ENCODE measurements at regions not wholly inside any gene's neighbourhood (a gene's known extent, or its start where the extent isn't known, plus 50 kb on each side); places are given as distances from the start of the nearest gene placed in this dataset.
"Not testable (repeated sequence)": the region's sequence is repeated elsewhere in the genome, so short reads cannot be mapped to it uniquely, and the experiment has no call there.

- no peak for TF ChIP-seq JUND (IDR thresholded peaks at IDR 0.05; ENCODE audit: low read depth)
- no peak for DNase-seq (ENCODE audit: low read depth in 1 of 2, low spot score in 1 of 2)
- in situ Hi-C loops (cut with HindIII; ENCODE audit: low pct_unique_long_range_greater_than_20kb, low sequenced_read_pairs): no loop called here
Observed at GRCh38 chr2:13751955-13752354, 880.6 kb upstream of the LRATD1 start.

- TF ChIP-seq JUND (IDR thresholded peaks at IDR 0.05; ENCODE audit: low read depth): no peak
- DNase-seq (ENCODE audit: low read depth in 1 of 2, low spot score in 1 of 2): no peak
- in situ Hi-C loops (cut with HindIII; ENCODE audit: low pct_unique_long_range_greater_than_20kb, low sequenced_read_pairs): no loop called here
Observed at GRCh38 chr2:13758412-13758811, 874.1 kb upstream of the LRATD1 start.

GRCh38 chr2:13768274-13768673, 864.2 kb upstream of the LRATD1 start:
- no peak for TF ChIP-seq JUND (IDR thresholded peaks at IDR 0.05; ENCODE audit: low read depth)
- in situ Hi-C loops (cut with HindIII; ENCODE audit: low pct_unique_long_range_greater_than_20kb, low sequenced_read_pairs): no loop called here
- DNase-seq (ENCODE audit: low read depth in 1 of 2, low spot score in 1 of 2): no peak

GRCh38 chr2:13770279-13770678, 862.2 kb upstream of the LRATD1 start:
- in situ Hi-C loops (cut with HindIII; ENCODE audit: low pct_unique_long_range_greater_than_20kb, low sequenced_read_pairs): no loop called here

GRCh38 chr2:13779996-13780395, 852.5 kb upstream of the LRATD1 start:
- in situ Hi-C loops (cut with HindIII; ENCODE audit: low pct_unique_long_range_greater_than_20kb, low sequenced_read_pairs): no loop called here
- TF ChIP-seq JUND (IDR thresholded peaks at IDR 0.05; ENCODE audit: low read depth): no peak
- no peak for DNase-seq (ENCODE audit: low read depth in 1 of 2, low spot score in 1 of 2)

More at GRCh38 chr2:13770279-13770678, 862.2 kb upstream of the LRATD1 start:
- DNase-seq (ENCODE audit: low read depth in 1 of 2, low spot score in 1 of 2): no peak
- no peak for TF ChIP-seq JUND (IDR thresholded peaks at IDR 0.05; ENCODE audit: low read depth)

GRCh38 chr2:13791019-13791547, 841.4 kb upstream of the LRATD1 start:
- no peak for DNase-seq (ENCODE audit: low read depth in 1 of 2, low spot score in 1 of 2)
- in situ Hi-C loops (cut with HindIII; ENCODE audit: low pct_unique_long_range_greater_than_20kb, low sequenced_read_pairs): no loop called here
- TF ChIP-seq JUND (IDR thresholded peaks at IDR 0.05; ENCODE audit: low read depth): no peak

GRCh38 chr2:13806539-13806938, 826.0 kb upstream of the LRATD1 start:
- TF ChIP-seq JUND (IDR thresholded peaks at IDR 0.05; ENCODE audit: low read depth): no peak
- in situ Hi-C loops (cut with HindIII; ENCODE audit: low pct_unique_long_range_greater_than_20kb, low sequenced_read_pairs): no loop called here

GRCh38 chr2:13813236-13813635, 819.3 kb upstream of the LRATD1 start:
- in situ Hi-C loops (cut with HindIII; ENCODE audit: low pct_unique_long_range_greater_than_20kb, low sequenced_read_pairs): no loop called here
- TF ChIP-seq JUND (IDR thresholded peaks at IDR 0.05; ENCODE audit: low read depth): no peak
- no peak for DNase-seq (ENCODE audit: low read depth in 1 of 2, low spot score in 1 of 2)

More at GRCh38 chr2:13806539-13806938, 826.0 kb upstream of the LRATD1 start:
- DNase-seq (ENCODE audit: low read depth in 1 of 2, low spot score in 1 of 2): no peak

GRCh38 chr2:13818002-13818401, 814.5 kb upstream of the LRATD1 start:
- DNase-seq (ENCODE audit: low read depth in 1 of 2, low spot score in 1 of 2): no peak
- no peak for TF ChIP-seq JUND (IDR thresholded peaks at IDR 0.05; ENCODE audit: low read depth)
- in situ Hi-C loops (cut with HindIII; ENCODE audit: low pct_unique_long_range_greater_than_20kb, low sequenced_read_pairs): no loop called here

GRCh38 chr2:13819896-13820295, 812.6 kb upstream of the LRATD1 start:
- DNase-seq (ENCODE audit: low read depth in 1 of 2, low spot score in 1 of 2): no peak
- in situ Hi-C loops (cut with HindIII; ENCODE audit: low pct_unique_long_range_greater_than_20kb, low sequenced_read_pairs): no loop called here
- TF ChIP-seq JUND (IDR thresholded peaks at IDR 0.05; ENCODE audit: low read depth): no peak

- in situ Hi-C loops (cut with HindIII; ENCODE audit: low pct_unique_long_range_greater_than_20kb, low sequenced_read_pairs): no loop called here
- no peak for DNase-seq (ENCODE audit: low read depth in 1 of 2, low spot score in 1 of 2)
- no peak for TF ChIP-seq JUND (IDR thresholded peaks at IDR 0.05; ENCODE audit: low read depth)
Observed at GRCh38 chr2:13821255-13821880, 811.1 kb upstream of the LRATD1 start.

- no peak for DNase-seq (ENCODE audit: low read depth in 1 of 2, low spot score in 1 of 2)
- in situ Hi-C loops (cut with HindIII; ENCODE audit: low pct_unique_long_range_greater_than_20kb, low sequenced_read_pairs): no loop called here
- TF ChIP-seq JUND (IDR thresholded peaks at IDR 0.05; ENCODE audit: low read depth): no peak
Observed at GRCh38 chr2:13822365-13822764, 810.2 kb upstream of the LRATD1 start.

- in situ Hi-C loops (cut with HindIII; ENCODE audit: low pct_unique_long_range_greater_than_20kb, low sequenced_read_pairs): no loop called here
- no peak for DNase-seq (ENCODE audit: low read depth in 1 of 2, low spot score in 1 of 2)
- no peak for TF ChIP-seq JUND (IDR thresholded peaks at IDR 0.05; ENCODE audit: low read depth)
Observed at GRCh38 chr2:13826314-13826853, 806.1 kb upstream of the LRATD1 start.

- DNase-seq (ENCODE audit: low read depth in 1 of 2, low spot score in 1 of 2): no peak
- in situ Hi-C loops (cut with HindIII; ENCODE audit: low pct_unique_long_range_greater_than_20kb, low sequenced_read_pairs): no loop called here
- TF ChIP-seq JUND (IDR thresholded peaks at IDR 0.05; ENCODE audit: low read depth): no peak
Observed at GRCh38 chr2:13858626-13859025, 773.9 kb upstream of the LRATD1 start.

- in situ Hi-C loops (cut with HindIII; ENCODE audit: low pct_unique_long_range_greater_than_20kb, low sequenced_read_pairs); DNase-seq (ENCODE audit: low read depth in 1 of 2, low spot score in 1 of 2): not testable (repeated sequence)
Observed at GRCh38 chr2:13868275-13868674, 764.2 kb upstream of the LRATD1 start.
